ENCODE measurements at regions not wholly inside any gene's neighbourhood (a gene's known extent, or its start where the extent isn't known, plus 50 kb on each side); places are given as distances from the start of the nearest gene placed in this dataset.

DNA sequence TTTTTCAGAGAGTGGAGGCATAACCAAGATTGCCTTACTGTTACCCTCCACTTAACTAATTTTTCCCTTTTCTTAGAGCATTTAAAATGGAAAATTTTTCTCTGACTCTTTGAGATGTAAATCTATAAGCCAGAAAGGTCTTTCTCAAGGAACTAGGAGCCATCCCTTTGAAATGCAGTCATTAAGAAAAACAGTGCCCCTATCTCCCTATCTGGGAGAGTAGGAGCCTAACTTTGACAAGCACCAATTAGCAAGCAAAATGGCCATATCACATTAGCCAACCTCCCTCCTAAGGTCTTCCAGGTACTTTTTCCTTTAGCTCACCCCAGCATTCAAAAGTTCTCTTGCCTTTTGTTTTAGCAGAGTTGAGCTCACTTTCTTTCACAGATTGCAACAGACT, 570.5 kb downstream of the EPHA7 start:
- DNase-seq (ENCODE audit: low read depth) = no peak

GRCh38 chr6:92848459-92848858, 570.9 kb downstream of the EPHA7 start:
- H3K4me3 ChIP-seq (ENCODE audit: low read depth, low read length) = no peak overlapping the region
- TF ChIP-seq, protein P1, sequence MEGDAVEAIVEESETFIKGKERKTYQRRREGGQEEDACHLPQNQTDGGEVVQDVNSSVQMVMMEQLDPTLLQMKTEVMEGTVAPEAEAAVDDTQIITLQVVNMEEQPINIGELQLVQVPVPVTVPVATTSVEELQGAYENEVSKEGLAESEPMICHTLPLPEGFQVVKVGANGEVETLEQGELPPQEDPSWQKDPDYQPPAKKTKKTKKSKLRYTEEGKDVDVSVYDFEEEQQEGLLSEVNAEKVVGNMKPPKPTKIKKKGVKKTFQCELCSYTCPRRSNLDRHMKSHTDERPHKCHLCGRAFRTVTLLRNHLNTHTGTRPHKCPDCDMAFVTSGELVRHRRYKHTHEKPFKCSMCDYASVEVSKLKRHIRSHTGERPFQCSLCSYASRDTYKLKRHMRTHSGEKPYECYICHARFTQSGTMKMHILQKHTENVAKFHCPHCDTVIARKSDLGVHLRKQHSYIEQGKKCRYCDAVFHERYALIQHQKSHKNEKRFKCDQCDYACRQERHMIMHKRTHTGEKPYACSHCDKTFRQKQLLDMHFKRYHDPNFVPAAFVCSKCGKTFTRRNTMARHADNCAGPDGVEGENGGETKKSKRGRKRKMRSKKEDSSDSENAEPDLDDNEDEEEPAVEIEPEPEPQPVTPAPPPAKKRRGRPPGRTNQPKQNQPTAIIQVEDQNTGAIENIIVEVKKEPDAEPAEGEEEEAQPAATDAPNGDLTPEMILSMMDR (conservative IDR thresholded peaks at IDR 0.05; ENCODE audit: low read depth, low read length) = no peak
- no peak for DNase-seq (ENCODE audit: low read depth)

More for the DNA sequence above, 570.5 kb downstream of the EPHA7 start:
- TF ChIP-seq, protein P1 (conservative IDR thresholded peaks at IDR 0.05; ENCODE audit: low read depth, low read length) = no peak
- H3K4me3 ChIP-seq (ENCODE audit: low read depth, low read length) = no peak overlapping the region

DNA sequence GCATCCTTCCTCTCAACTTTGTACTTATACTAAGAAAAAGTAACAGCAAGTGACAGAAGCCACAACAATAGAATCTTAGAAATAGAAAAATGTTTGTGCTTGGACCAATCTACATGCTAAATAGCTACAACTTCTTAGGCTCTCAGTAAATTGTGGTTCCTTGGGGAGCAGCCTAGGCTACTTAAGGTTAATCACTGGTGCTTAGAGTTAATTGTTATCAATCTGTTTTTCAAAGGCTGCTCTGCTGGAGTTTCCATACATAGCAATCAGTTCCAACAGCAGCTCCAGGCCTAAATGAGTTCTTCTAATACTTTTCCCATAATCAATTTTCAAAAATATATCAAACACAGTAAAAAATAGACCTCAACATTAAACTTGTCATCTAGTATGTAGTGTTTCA, 571.4 kb downstream of the EPHA7 start:
- TF ChIP-seq, protein P1 (conservative IDR thresholded peaks at IDR 0.05; ENCODE audit: low read depth, low read length) = no peak
- no peak overlapping the region for H3K4me3 ChIP-seq (ENCODE audit: low read depth, low read length)
- DNase-seq (ENCODE audit: low read depth) = no peak

DNA sequence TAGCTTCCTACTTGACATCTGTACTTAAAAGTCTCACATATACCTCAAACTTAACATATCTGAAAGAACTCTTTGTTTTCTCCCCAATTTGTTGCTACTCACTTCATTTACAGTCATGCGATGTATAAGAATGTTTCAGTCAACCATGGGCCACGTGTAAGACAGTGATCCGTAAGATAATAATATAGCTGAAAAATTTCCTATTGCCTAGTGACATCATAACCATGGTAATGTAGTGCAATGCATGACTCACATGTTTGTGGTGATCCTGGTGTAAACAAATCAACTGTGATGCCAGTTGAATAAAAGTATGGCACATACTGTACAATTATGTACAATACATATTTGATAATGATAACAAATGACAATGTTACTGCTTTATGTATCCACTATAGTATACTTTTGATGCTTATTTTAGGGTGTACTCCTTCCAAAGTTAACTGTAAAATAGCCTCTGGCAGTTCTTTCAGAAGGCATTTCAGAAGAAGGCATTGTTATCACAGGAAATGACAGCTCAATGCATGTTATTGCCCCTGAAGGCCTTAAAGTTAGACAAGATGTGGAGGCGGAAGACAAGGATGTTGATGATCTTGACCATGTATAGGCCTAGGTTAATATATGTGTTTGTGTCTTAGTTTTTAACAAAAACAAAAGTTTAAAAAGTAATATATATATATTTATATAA, 579.0 kb downstream of the EPHA7 start:
- no peak overlapping the region for H3K4me3 ChIP-seq (ENCODE audit: low read depth, low read length)
- TF ChIP-seq, protein P1 (conservative IDR thresholded peaks at IDR 0.05; ENCODE audit: low read depth, low read length) = no peak
- no peak for DNase-seq (ENCODE audit: low read depth)

DNA sequence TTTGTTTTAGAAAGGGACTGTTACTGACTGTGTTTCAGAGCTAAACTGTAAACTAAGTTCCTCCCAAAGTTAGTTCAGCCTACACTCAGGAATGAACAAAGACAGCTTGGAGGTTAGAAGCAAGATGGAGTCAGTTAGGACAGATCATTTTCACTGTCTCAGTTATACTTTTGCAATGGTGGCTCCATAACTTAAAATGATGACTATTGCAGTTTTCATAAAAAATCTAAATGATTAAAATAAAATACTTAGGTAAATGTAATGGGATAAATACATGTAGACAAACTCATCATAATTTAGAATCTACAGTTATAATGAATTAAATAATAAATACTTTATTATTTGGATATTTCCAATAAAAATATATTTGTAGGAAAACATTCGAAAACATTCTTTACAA, 590.6 kb downstream of the EPHA7 start:
- H3K4me3 ChIP-seq (ENCODE audit: low read depth, low read length) = no peak overlapping the region
- DNase-seq (ENCODE audit: low read depth) = no peak
- TF ChIP-seq, protein P1 (conservative IDR thresholded peaks at IDR 0.05; ENCODE audit: low read depth, low read length) = no peak

- no peak for DNase-seq (ENCODE audit: low read depth)
- no peak overlapping the region for H3K4me3 ChIP-seq (ENCODE audit: low read depth, low read length)
- TF ChIP-seq, protein P1 (conservative IDR thresholded peaks at IDR 0.05; ENCODE audit: low read depth, low read length) = no peak
Observed at GRCh38 chr6:92827104-92827503, 592.3 kb downstream of the EPHA7 start.

- TF ChIP-seq, protein P1 (conservative IDR thresholded peaks at IDR 0.05; ENCODE audit: low read depth, low read length) = no peak
- H3K4me3 ChIP-seq (ENCODE audit: low read depth, low read length) = no peak overlapping the region
- DNase-seq (ENCODE audit: low read depth) = no peak
Observed at GRCh38 chr6:92826633-92827032, 592.7 kb downstream of the EPHA7 start.

Data from epithelial cell of proximal tubule (primary cell).